Body of pancreas (tissue), 4 donors: ENCODE measurements at regions not wholly inside any gene's neighbourhood (a gene's known extent, or its start where the extent isn't known, plus 50 kb on each side); places are given as distances from the start of the nearest gene placed in this dataset.

Source experiments
- ATAC-seq: fragments of 150-250 bp; one replicate; pipeline ENCODE4 v1.9.1; 2016
- DNase-seq, 4 donors: peaks; one replicate each; pipeline ENCODE4 v3.0.0-alpha.2; 2019
- H3K27ac ChIP-seq, 4 donors: fragments of 200-600 bp; sonication (generic); 1 replicate in 3 of 4; 2 replicates in 1 of 4; pipeline versions ENCODE4 v1.5.1 to v1.6.1; 2016 to 2019; ENCODE audit warnings: mild to moderate bottlenecking in 1 of 4, mixed read lengths in 1 of 4, moderate library complexity in 1 of 4
- H3K27me3 ChIP-seq, 2 donors: fragments of 200-600 bp; sonication (generic); one replicate each; pipeline ENCODE4 v1.6.0; 2016; ENCODE audit warnings: mild to moderate bottlenecking in 1 of 2
- H3K36me3 ChIP-seq, 2 donors: fragments of 200-600 bp; sonication (generic); replicated peaks in 1 of 2; 2 replicates each; pipeline ENCODE4 v1.5.1; 2016; ENCODE audit warnings: low read depth in 2 of 2; ENCODE audit not compliant: insufficient read depth in 1 of 2
- H3K4me1 ChIP-seq: fragments of 200-600 bp; sonication (generic); one replicate; pipeline ENCODE4 v1.6.0; 2016
- H3K4me3 ChIP-seq, 2 donors: fragments of 200-600 bp; sonication (generic); 1 replicate in 1 of 2; 2 replicates in 1 of 2; pipeline ENCODE4 v1.5.1; 2016 to 2019
- H3K9me3 ChIP-seq, 3 donors: fragments of 200-600 bp; sonication (generic); 1 replicate in 2 of 3; 2 replicates in 1 of 3; pipeline ENCODE4 v1.5.1; 2016
- CTCF ChIP-seq, 7 experiments: fragments of 450-650 bp in 4 of 7; fragments of 200-600 bp in 3 of 7; sonication (generic) in 3 of 7; IDR thresholded peaks; one replicate each; pipeline ENCODE4 v1.5.1; 2016 to 2019; ENCODE audit warnings: antibody characterized with exemption in 7 of 7
- POLR2A ChIP-seq, 3 donors: fragments of 450-650 bp; IDR thresholded peaks; one replicate each; pipeline ENCODE4 v1.6.1; 2016; ENCODE audit warnings: antibody characterized with exemption in 3 of 3, mild to moderate bottlenecking in 2 of 3
- WGBS, 2 donors: methylation state at CpG; one replicate each; pipeline ENCODE4 v1.1.5; 2017; 5-methylcytosine and 5-hydroxymethylcytosine counted together
- intact Hi-C: fragments of 100-400 bp; cut with DNase I; formaldehyde crosslinking; loops from one replicate; pipeline ENCODE4 v1.15.1; 2023

- Histone ChIP-seq H3K9me3 (no peaks in the 10 kb centered on the region), H3K4me3 (no peak overlapping the region), H3K27ac (no peak overlapping the region), H3K27me3 (no peaks in the 10 kb centered on the region), H3K4me1 (no peaks in the 10 kb centered on the region), H3K36me3 (no peaks in the 10 kb centered on the region)
- no peak for DNase-seq
- intact Hi-C loops = no loop called here
- 32 to 40% methylated on average over 7 to 8 of the region's 8 CpGs for WGBS, 2 donors
- no peak for TF ChIP-seq POLR2A (IDR thresholded peaks at IDR 0.05)
- no peak for TF ChIP-seq CTCF (IDR thresholded peaks at IDR 0.05)
- no peak for ATAC-seq
Observed at GRCh38 chr22:48973694-48974041, 854.0 kb downstream of the BRD1 start.

GRCh38 chr22:48972979-48973693, 854.5 kb downstream of the BRD1 start:
- Histone ChIP-seq H3K27ac (no peak overlapping the region), H3K27me3 (no peaks in the 10 kb centered on the region), H3K4me1 (no peaks in the 10 kb centered on the region), H3K9me3 (no peaks in the 10 kb centered on the region), H3K4me3 (no peak overlapping the region), H3K36me3 (no peaks in the 10 kb centered on the region)
- DNase-seq = no peak
- TF ChIP-seq CTCF (IDR thresholded peaks at IDR 0.05) (no peak), POLR2A (IDR thresholded peaks at IDR 0.05) (no peak)
- ATAC-seq = no peak
- WGBS, 2 donors = 67 to 74% methylated on average over 9 to 11 of the region's 12 CpGs
- intact Hi-C loops = no loop called here

GRCh38 chr22:48968201-48968959, 859.3 kb downstream of the BRD1 start:
- no peaks in the 10 kb centered on the region for H3K9me3 ChIP-seq
- intact Hi-C loops = no loop called here
- WGBS, 2 donors = 31 to 40% methylated on average over 6 to 11 of the region's 11 CpGs
- peak; percentile 29 to 60 (median 46) for DNase-seq
- H3K4me3 ChIP-seq = no peak overlapping the region
- no peak overlapping the region for H3K27ac ChIP-seq
- H3K4me1 ChIP-seq = no peaks in the 10 kb centered on the region
- peak; percentile 47 for ATAC-seq
- H3K36me3 ChIP-seq = no peaks in the 10 kb centered on the region
- peak in 6 of 7 experiments; percentile 26 to 55 (median 42) for TF ChIP-seq CTCF (IDR thresholded peaks at IDR 0.05)
- no peak for TF ChIP-seq POLR2A (IDR thresholded peaks at IDR 0.05)
- H3K27me3 ChIP-seq = no peaks in the 10 kb centered on the region

GRCh38 chr22:48963405-48963804, 864.3 kb downstream of the BRD1 start:
- Histone ChIP-seq H3K27me3 (no peaks in the 10 kb centered on the region), H3K4me1 (no peaks in the 10 kb centered on the region), H3K36me3 (no peaks in the 10 kb centered on the region), H3K27ac (no peak overlapping the region), H3K9me3 (no peaks in the 10 kb centered on the region), H3K4me3 (no peak overlapping the region)
- DNase-seq = no peak
- TF ChIP-seq CTCF (IDR thresholded peaks at IDR 0.05) (no peak), POLR2A (IDR thresholded peaks at IDR 0.05) (no peak)
- ATAC-seq = no peak
- intact Hi-C loops = no loop called here
- 31 to 53% methylated on average over 1 of the region's 1 CpG for WGBS, 2 donors
